GM23338 (cell line): ENCODE measurements at regions not wholly inside any gene's neighbourhood (a gene's known extent, or its start where the extent isn't known, plus 50 kb on each side); places are given as distances from the start of the nearest gene placed in this dataset.

Source experiments
- CREB1 ChIP-seq: fragments of 250-450 bp; sonication (Bioruptor Pico); IDR thresholded peaks from 2 replicates; pipeline ENCODE4 v1.5.0; 2020; ENCODE audit warnings: low read depth, mild to moderate bottlenecking, moderate library complexity
- EZH2 ChIP-seq: fragments of 200-600 bp; sonication (generic); IDR thresholded peaks from one replicate; pipeline ENCODE4 v1.8.0; 2017; ENCODE audit warnings: antibody characterized with exemption, mild to moderate bottlenecking, low read depth; ENCODE audit not compliant: unreplicated experiment
- EZH2phosphoT487 ChIP-seq: fragments of 200-600 bp; sonication (generic); IDR thresholded peaks from one replicate; pipeline ENCODE4 v1.8.1; 2018; ENCODE audit warnings: antibody characterized with exemption; ENCODE audit not compliant: unreplicated experiment
- JUNB ChIP-seq: IDR thresholded peaks from one replicate; pipeline ENCODE4 v1.6.1; 2016; ENCODE audit warnings: antibody characterized with exemption; ENCODE audit not compliant: unreplicated experiment
- NANOG ChIP-seq: IDR thresholded peaks from 2 replicates; pipeline ENCODE4 v1.6.1; 2016; ENCODE audit warnings: antibody characterized with exemption, borderline replicate concordance
- POLR2AphosphoS5 ChIP-seq: IDR thresholded peaks from 2 replicates; pipeline ENCODE4 v1.6.1; 2016; ENCODE audit warnings: antibody characterized with exemption, low read depth
- STAT1 ChIP-seq: IDR thresholded peaks from one replicate; pipeline ENCODE4 v1.6.1; 2016; ENCODE audit warnings: antibody characterized with exemption; ENCODE audit not compliant: unreplicated experiment
- ZNF331 ChIP-seq: fragments of 250-450 bp; sonication (Bioruptor Pico); IDR thresholded peaks from 2 replicates; pipeline ENCODE4 v1.5.0; 2020; ENCODE audit warnings: low read depth, mild to moderate bottlenecking, moderate library complexity
- TF ChIP-seq, protein P1 (sequence below), 2 experiments: fragments of 200-600 bp in 1 of 2; sonication (generic) in 1 of 2; conservative IDR thresholded peaks; 2 replicates each; pipeline versions ENCODE4 v1.5.1 to v1.6.1; 2016 to 2017; ENCODE audit warnings: antibody characterized with exemption in 2 of 2, low read depth in 2 of 2, mild to moderate bottlenecking in 2 of 2, moderate library complexity in 1 of 2
- TF ChIP-seq, protein P2 (sequence below): IDR thresholded peaks from one replicate; pipeline ENCODE4 v1.6.1; 2018; ENCODE audit warnings: antibody characterized with exemption; ENCODE audit not compliant: unreplicated experiment
- TF ChIP-seq, protein P3 (sequence below): IDR thresholded peaks from 2 replicates; pipeline ENCODE4 v1.6.1; 2016; ENCODE audit warnings: antibody characterized with exemption

DNA sequence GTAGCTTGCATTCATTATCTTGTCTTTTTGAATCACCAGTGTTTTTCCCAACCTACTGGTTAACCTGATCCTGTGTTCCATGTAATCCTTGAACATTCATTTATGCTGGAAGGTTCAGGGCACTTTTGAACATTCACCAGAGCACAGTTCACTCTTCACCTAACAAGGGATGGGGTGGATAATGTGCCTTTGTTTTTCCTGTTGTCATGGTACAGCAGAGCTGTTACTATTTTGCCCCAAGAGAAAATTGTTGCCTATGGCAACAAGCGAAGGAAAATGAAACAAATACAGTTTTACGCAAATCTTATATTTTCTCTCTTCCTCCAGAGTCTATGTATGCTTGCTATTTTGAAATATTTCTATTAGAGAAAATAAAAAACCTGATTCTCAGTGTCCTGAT lies 60.3 kb upstream of the RIOK2 start:
- TF ChIP-seq, protein P1, sequence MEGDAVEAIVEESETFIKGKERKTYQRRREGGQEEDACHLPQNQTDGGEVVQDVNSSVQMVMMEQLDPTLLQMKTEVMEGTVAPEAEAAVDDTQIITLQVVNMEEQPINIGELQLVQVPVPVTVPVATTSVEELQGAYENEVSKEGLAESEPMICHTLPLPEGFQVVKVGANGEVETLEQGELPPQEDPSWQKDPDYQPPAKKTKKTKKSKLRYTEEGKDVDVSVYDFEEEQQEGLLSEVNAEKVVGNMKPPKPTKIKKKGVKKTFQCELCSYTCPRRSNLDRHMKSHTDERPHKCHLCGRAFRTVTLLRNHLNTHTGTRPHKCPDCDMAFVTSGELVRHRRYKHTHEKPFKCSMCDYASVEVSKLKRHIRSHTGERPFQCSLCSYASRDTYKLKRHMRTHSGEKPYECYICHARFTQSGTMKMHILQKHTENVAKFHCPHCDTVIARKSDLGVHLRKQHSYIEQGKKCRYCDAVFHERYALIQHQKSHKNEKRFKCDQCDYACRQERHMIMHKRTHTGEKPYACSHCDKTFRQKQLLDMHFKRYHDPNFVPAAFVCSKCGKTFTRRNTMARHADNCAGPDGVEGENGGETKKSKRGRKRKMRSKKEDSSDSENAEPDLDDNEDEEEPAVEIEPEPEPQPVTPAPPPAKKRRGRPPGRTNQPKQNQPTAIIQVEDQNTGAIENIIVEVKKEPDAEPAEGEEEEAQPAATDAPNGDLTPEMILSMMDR (conservative IDR thresholded peaks at IDR 0.05; ENCODE audit: low read depth in 2 of 2): no peak
- no peak for TF ChIP-seq EZH2phosphoT487
- TF ChIP-seq, protein P2, sequence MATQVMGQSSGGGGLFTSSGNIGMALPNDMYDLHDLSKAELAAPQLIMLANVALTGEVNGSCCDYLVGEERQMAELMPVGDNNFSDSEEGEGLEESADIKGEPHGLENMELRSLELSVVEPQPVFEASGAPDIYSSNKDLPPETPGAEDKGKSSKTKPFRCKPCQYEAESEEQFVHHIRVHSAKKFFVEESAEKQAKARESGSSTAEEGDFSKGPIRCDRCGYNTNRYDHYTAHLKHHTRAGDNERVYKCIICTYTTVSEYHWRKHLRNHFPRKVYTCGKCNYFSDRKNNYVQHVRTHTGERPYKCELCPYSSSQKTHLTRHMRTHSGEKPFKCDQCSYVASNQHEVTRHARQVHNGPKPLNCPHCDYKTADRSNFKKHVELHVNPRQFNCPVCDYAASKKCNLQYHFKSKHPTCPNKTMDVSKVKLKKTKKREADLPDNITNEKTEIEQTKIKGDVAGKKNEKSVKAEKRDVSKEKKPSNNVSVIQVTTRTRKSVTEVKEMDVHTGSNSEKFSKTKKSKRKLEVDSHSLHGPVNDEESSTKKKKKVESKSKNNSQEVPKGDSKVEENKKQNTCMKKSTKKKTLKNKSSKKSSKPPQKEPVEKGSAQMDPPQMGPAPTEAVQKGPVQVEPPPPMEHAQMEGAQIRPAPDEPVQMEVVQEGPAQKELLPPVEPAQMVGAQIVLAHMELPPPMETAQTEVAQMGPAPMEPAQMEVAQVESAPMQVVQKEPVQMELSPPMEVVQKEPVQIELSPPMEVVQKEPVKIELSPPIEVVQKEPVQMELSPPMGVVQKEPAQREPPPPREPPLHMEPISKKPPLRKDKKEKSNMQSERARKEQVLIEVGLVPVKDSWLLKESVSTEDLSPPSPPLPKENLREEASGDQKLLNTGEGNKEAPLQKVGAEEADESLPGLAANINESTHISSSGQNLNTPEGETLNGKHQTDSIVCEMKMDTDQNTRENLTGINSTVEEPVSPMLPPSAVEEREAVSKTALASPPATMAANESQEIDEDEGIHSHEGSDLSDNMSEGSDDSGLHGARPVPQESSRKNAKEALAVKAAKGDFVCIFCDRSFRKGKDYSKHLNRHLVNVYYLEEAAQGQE: no peak
- TF ChIP-seq STAT1: no peak
- TF ChIP-seq CREB1 (CRISPR knock-in tag): no peak
- TF ChIP-seq, protein P3, sequence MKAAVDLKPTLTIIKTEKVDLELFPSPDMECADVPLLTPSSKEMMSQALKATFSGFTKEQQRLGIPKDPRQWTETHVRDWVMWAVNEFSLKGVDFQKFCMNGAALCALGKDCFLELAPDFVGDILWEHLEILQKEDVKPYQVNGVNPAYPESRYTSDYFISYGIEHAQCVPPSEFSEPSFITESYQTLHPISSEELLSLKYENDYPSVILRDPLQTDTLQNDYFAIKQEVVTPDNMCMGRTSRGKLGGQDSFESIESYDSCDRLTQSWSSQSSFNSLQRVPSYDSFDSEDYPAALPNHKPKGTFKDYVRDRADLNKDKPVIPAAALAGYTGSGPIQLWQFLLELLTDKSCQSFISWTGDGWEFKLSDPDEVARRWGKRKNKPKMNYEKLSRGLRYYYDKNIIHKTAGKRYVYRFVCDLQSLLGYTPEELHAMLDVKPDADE: no peak
- no peak for TF ChIP-seq POLR2AphosphoS5
- no peak for TF ChIP-seq EZH2
- TF ChIP-seq NANOG: no peak
- TF ChIP-seq ZNF331 (CRISPR knock-in tag): no peak
- no peak for TF ChIP-seq JUNB
